A673 (cell line): ENCODE measurements at regions not wholly inside any gene's neighbourhood (a gene's known extent, or its start where the extent isn't known, plus 50 kb on each side); places are given as distances from the start of the nearest gene placed in this dataset.

Experiments used
- BruUV-seq: library from RNA; stranded (reverse); fragments of 400-500 nt; replicated peaks from 2 replicates; lab custom pipeline; 2021; lab: Mats Ljungman, UMichigan
- CTCF ChIA-PET: fragments of 300-600 bp; sonication (Branson Sonifier 250); formaldehyde crosslinking; loops from one replicate; lab custom pipeline; 2022; ENCODE audit warnings: antibody characterized with exemption; lab: Charles Lee
- POLR2A ChIA-PET: fragments of 300-600 bp; sonication (Branson Sonifier 250); formaldehyde crosslinking; loops from one replicate; lab custom pipeline; 2022; ENCODE audit warnings: antibody characterized with exemption; ENCODE audit not compliant: low non-redundant PET; lab: Charles Lee
- DNase-seq: peaks from one replicate; pipeline ENCODE4 v3.0.0-alpha.2; 2015; ENCODE audit warnings: low spot score
- H3K27ac ChIP-seq: fragments of 200-600 bp; sonication (generic); 2 replicates; pipeline ENCODE4 v1.5.1; 2016; ENCODE audit warnings: mixed run types, low read depth, mild to moderate bottlenecking, mixed read lengths, antibody characterized with exemption, low read length; ENCODE audit not compliant: poor library complexity, severe bottlenecking
- H3K27me3 ChIP-seq: fragments of 200-600 bp; sonication (generic); replicated peaks from 2 replicates; pipeline ENCODE4 v1.6.1; 2017; ENCODE audit warnings: mixed run types, low read depth, mild to moderate bottlenecking, mixed read lengths, antibody characterized with exemption, low read length; ENCODE audit not compliant: insufficient read depth, poor library complexity
- H3K36me3 ChIP-seq: fragments of 200-600 bp; sonication (generic); 2 replicates; pipeline ENCODE4 v1.6.1; 2016; ENCODE audit warnings: mixed run types, mild to moderate bottlenecking, mixed read lengths, antibody characterized with exemption, low read length; ENCODE audit not compliant: insufficient read depth, poor library complexity, severe bottlenecking
- H3K4me1 ChIP-seq: fragments of 200-600 bp; sonication (generic); 2 replicates; pipeline ENCODE4 v1.6.1; 2017; ENCODE audit warnings: mixed run types, mild to moderate bottlenecking, mixed read lengths, antibody characterized with exemption, low read length; ENCODE audit not compliant: insufficient read depth, poor library complexity, severe bottlenecking
- H3K4me3 ChIP-seq: fragments of 200-600 bp; sonication (generic); 2 replicates; pipeline ENCODE4 v1.5.1; 2016; ENCODE audit warnings: low read depth, mixed run types, mild to moderate bottlenecking, mixed read lengths, low read length; ENCODE audit not compliant: poor library complexity, severe bottlenecking
- H3K9me3 ChIP-seq: fragments of 200-600 bp; sonication (generic); 2 replicates; pipeline ENCODE4 v1.6.1; 2016; ENCODE audit warnings: mixed run types, low read depth, mild to moderate bottlenecking, mixed read lengths, antibody characterized with exemption, low read length; ENCODE audit not compliant: poor library complexity, severe bottlenecking
- EZH2 ChIP-seq: fragments of 200-600 bp; sonication (generic); IDR thresholded peaks from 2 replicates; pipeline ENCODE4 v1.6.1; 2017; ENCODE audit warnings: borderline replicate concordance, low read depth, mild to moderate bottlenecking, mixed read lengths, antibody characterized with exemption, low read length; ENCODE audit not compliant: poor library complexity, severe bottlenecking
- intact Hi-C: fragments of 100-400 bp; cut with micrococcal nuclease; formaldehyde crosslinking; loops from one replicate; pipeline ENCODE4 v1.10.0; 2022; ENCODE audit not compliant: unreplicated experiment
- TF ChIP-seq, protein P1 (sequence below): fragments of 300-800, 200-600 bp; sonication (generic); conservative IDR thresholded peaks from 2 replicates; pipeline ENCODE4 v1.5.1; 2017; ENCODE audit warnings: low read depth, mild to moderate bottlenecking, antibody characterized with exemption, low read length, moderate library complexity, mixed read lengths

GRCh38 chr1:185681034-185681633 is 53.1 kb upstream of the HMCN1 start:
- Histone ChIP-seq H3K4me1 (peaks cover 68% of the 10 kb centered on the region), H3K27me3 (no peaks in the 10 kb centered on the region), H3K27ac (peak overlapping the region; percentile 54), H3K9me3 (no peaks in the 10 kb centered on the region), H3K4me3 (no peak overlapping the region), H3K36me3 (no peaks in the 10 kb centered on the region)
- POLR2A ChIA-PET: interaction anchor here (0.6 kb wide), 2 partner anchors 35 to 46 kb away, joined by 3 read pairs; no protein-coding TSS in a partner anchor
- CTCF ChIA-PET: interaction anchor here (0.6 to 1.8 kb wide), 11 partner anchors 11 to 1901 kb away, joined by 3 to 13 read pairs (median 5); no protein-coding TSS in a partner anchor
- no TSS peak for BruUV-seq
- DNase-seq: peak; percentile 87
- intact Hi-C loops: loop anchor here (5.0 to 10.0 kb wide), 3 partner anchors 509 to 1906 kb away; no protein-coding TSS in a partner anchor
- TF ChIP-seq EZH2: no peak
- TF ChIP-seq, protein P1, sequence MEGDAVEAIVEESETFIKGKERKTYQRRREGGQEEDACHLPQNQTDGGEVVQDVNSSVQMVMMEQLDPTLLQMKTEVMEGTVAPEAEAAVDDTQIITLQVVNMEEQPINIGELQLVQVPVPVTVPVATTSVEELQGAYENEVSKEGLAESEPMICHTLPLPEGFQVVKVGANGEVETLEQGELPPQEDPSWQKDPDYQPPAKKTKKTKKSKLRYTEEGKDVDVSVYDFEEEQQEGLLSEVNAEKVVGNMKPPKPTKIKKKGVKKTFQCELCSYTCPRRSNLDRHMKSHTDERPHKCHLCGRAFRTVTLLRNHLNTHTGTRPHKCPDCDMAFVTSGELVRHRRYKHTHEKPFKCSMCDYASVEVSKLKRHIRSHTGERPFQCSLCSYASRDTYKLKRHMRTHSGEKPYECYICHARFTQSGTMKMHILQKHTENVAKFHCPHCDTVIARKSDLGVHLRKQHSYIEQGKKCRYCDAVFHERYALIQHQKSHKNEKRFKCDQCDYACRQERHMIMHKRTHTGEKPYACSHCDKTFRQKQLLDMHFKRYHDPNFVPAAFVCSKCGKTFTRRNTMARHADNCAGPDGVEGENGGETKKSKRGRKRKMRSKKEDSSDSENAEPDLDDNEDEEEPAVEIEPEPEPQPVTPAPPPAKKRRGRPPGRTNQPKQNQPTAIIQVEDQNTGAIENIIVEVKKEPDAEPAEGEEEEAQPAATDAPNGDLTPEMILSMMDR: peak; percentile 75

DNA sequence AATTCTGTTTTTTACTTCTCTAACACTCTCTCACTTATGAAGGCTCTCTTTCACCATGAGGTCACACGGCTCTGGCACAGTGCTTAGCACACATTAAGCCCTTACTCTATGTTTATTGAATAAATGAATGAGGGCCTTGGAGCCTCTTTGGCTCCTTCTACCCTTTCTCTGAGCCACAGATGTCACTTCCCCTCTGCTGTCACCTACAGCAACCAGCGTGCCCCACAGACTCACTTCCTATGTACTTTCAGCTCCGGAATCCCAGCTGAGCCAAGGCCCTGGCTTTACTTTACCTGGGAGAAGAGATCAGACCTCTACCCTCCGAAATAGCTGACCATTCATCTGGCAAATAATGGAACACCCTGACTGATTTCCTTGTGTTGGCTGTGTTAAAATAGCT is 53.7 kb upstream of the HMCN1 start:
- intact Hi-C loops: loop anchor here (5.0 to 10.0 kb wide), 3 partner anchors 508 to 1906 kb away; no protein-coding TSS in a partner anchor
- POLR2A ChIA-PET: interaction anchor here (0.6 kb wide), 1 partner anchor 45 kb away, joined by 3 read pairs; no protein-coding TSS in a partner anchor
- BruUV-seq: no TSS peak

GRCh38 chr1:185679220-185679619 is 55.0 kb upstream of the HMCN1 start:
- intact Hi-C loops: loop anchor here (5.0 kb wide), 1 partner anchor 872 kb away; no protein-coding TSS in a partner anchor
- peak; percentile 88 for DNase-seq
- ChIA-PET CTCF (interaction anchor here (0.9 to 1.2 kb wide), 3 partner anchors 9 to 105 kb away, joined by 3 to 4 read pairs (median 3); no protein-coding TSS in a partner anchor), POLR2A (interaction anchor here (0.6 to 0.7 kb wide), 3 partner anchors 17 to 362 kb away, joined by 3 read pairs; partner anchors contain the start of gene IVNS1ABP)
- H3K4me3 ChIP-seq: no peak overlapping the region
- H3K36me3 ChIP-seq: no peaks in the 10 kb centered on the region
- no peaks in the 10 kb centered on the region for H3K9me3 ChIP-seq
- peaks cover 68% of the 10 kb centered on the region for H3K4me1 ChIP-seq
- TF ChIP-seq, protein P1: no peak
- no peak for TF ChIP-seq EZH2
- BruUV-seq: no TSS peak
- H3K27me3 ChIP-seq: no peaks in the 10 kb centered on the region
- peak overlapping the region; percentile 59 for H3K27ac ChIP-seq

More for the DNA sequence above, 53.7 kb upstream of the HMCN1 start:
- TF ChIP-seq EZH2: no peak
- TF ChIP-seq, protein P1: no peak
- H3K27ac ChIP-seq: peak overlapping the region; percentile 59
- no peaks in the 10 kb centered on the region for H3K27me3 ChIP-seq
- DNase-seq: no peak
- no peaks in the 10 kb centered on the region for H3K36me3 ChIP-seq
- CTCF ChIA-PET: interaction anchor here (0.6 to 1.8 kb wide), 10 partner anchors 10 to 1900 kb away, joined by 3 to 13 read pairs (median 5); no protein-coding TSS in a partner anchor
- H3K4me1 ChIP-seq: peaks cover 68% of the 10 kb centered on the region
- no peak overlapping the region for H3K4me3 ChIP-seq
- no peaks in the 10 kb centered on the region for H3K9me3 ChIP-seq
